HT1080 (cell line): ENCODE measurements at regions not wholly inside any gene's neighbourhood (a gene's known extent, or its start where the extent isn't known, plus 50 kb on each side); places are given as distances from the start of the nearest gene placed in this dataset.
A peak's percentile ranks its signal among the peaks of the same experiment; 100 is the strongest.

Source experiments
- DNase-seq: peaks from one replicate; pipeline ENCODE4 v3.0.0-alpha.2; 2015; ENCODE audit warnings: low read depth

- no peak for DNase-seq
Observed at GRCh38 chr5:28082610-28083009, 1044.2 kb upstream of the CDH9 start.

DNA sequence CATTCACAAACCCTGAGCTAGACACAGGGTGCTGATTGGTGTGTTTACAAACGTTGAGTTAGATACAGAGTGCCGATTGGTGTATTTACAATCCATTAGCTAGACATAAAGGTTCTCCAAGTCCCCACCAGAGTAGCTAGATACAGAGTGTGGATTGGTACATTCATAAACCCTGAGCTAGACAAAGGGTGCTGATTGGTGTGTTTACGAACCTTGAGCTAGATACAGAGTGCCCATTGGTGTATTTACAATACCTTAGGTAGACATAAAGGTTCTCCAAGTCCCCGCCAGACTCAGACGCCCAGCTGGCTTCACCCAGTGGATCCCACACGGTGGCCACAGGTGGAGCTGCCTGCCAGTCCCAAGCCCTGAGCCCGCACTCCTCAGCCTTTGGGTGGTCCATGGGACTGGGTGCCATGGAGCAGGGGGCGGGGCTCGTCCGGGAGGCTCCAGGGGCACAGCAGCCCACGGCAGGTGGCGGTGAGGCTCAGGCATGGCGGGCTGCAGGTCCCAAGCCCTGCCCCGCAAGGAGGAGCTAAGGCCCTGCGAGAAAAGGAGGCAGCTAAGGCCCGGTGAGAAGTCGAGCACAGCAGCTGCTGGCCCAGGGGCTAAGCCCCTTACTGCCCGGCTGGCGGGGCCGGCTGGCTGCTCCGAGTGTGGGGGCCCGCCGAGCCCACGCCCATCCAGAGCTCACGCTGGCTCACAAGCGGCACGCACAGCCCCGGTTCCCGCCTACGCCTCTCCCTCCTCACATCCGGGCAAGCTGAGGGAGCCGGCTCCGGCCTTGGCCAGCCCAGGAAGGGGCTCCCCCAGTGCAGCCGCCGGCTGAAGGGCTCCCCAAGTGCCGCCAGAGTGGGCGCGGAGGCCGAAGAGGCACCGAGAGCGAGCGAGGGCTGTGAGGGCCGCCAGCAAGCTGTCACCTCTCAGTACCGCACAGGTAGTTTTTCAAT lies 1039.2 kb upstream of the CDH9 start:
- no peak for DNase-seq

DNA sequence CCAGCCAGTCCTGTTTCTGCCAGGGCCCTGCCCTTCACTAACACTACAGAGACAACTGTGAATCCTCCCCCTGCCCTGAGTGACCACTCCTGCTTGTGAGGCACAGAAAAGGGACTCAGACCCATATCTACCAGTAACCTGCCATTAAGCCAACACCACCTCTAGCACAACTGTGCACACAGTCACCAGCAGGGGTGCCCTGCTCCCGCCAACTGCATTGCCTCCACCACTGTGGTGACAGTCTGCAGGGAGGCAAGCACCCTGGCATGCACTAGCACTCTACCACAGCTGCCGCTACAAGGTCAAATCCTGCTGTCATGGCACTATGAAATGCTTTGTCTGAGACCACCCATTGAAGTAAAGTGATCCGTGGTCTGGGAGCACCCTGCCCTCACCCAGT lies 1028.5 kb upstream of the CDH9 start:
- peak; percentile 13 for DNase-seq

DNA sequence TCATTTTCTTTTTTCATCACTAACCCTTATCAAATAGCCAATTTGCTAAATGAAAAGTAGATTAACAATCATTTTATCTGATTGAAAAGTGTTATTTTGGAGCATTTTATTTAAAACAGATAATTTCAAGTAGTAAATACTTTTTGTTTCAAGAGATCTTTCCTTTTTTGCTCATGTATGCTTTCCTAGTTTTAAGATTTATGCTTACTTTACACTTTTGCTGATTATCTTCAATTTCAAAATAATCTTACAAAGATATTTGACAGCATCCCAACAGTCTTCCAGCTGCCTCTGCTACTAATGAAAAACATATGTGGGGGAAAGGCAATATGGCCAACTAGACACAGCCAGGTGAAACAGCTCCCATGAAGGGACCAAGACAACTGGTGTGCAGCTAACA lies 1027.3 kb upstream of the CDH9 start:
- DNase-seq, result no peak

DNA sequence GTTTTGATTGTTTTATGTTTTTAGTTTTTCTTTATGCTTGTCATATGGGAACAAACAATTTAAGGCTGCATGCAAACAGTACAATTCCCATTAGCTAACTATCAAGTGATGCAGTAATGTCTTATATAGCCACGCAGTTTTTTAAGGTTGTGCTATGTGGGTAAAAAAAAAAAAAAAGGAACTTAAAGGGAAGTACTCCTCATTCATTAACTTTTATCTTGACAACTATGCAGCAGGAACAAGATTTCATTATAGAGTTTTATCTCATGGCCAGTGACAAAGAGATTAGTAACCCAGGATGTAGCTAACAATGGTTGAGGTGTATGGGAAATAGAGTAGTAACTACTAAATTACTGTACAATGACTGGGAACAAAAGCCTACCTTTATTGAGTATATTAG lies 1008.2 kb upstream of the CDH9 start:
- peak; percentile 34 for DNase-seq

DNA sequence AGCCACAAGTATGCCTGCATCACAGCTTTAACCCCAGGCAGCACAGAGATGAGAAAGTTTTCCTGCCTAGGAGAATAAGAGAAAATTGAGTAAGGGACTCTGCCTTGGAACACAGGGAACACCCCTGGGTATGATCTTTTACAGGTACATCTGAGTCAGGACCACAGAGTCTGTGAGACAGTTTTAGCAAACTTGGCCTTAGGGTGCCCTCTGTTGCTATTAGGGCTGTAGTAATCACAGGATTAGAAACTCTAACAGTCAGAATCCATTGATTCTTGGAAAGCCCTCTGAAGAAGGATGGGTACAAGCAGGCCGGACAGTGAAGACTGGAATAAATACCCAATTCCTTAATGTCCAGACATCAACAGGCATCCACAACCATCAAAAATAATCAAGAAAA lies 989.5 kb upstream of the CDH9 start:
- no peak for DNase-seq

GRCh38 chr5:28017178-28017577 lies 978.8 kb upstream of the CDH9 start:
- DNase-seq, result no peak

- DNase-seq, result peak; percentile 41
Observed at GRCh38 chr5:28014779-28015178, 976.4 kb upstream of the CDH9 start.

DNA sequence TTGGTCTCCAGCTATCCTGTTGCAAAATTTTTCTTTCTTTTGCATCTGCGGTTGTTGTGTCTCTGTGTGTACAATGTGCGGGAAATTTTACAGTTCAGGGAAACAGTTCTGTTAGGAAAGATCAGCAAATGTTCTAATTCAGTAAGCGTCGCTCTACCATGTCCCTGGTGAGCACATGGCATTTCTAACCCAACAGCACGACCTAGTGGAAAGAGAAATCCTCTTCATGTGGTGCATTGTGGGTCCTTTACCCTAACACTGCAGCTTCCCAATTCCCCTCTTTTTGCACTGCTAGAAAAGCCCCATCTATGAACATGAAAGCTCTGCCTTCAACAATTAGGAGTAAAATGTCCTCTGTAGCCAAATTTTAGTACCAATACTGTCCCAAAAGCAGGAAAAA lies 974.2 kb upstream of the CDH9 start:
- peak; percentile 60 for DNase-seq

DNA sequence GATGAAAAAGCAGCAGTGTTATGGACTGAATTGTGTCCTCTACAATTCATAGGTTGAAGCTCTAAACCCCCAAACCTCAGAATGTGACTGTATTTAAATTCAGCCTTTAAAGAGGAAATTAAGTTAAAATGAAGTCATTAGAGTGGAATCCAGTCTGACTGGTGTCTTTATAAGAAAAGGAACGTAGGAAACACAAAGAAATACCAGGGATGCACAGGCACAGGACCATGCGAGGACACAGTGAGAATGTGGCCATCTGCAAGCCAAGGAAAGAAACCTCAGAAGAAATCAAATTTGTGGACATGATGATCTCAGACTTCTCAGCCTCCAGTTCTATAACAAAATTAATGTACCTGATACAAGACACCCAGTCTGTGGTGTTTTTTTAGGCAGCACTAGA lies 971.2 kb upstream of the CDH9 start:
- DNase-seq, result no peak

GRCh38 chr5:27996665-27997064 lies 958.3 kb upstream of the CDH9 start:
- no peak for DNase-seq

DNA sequence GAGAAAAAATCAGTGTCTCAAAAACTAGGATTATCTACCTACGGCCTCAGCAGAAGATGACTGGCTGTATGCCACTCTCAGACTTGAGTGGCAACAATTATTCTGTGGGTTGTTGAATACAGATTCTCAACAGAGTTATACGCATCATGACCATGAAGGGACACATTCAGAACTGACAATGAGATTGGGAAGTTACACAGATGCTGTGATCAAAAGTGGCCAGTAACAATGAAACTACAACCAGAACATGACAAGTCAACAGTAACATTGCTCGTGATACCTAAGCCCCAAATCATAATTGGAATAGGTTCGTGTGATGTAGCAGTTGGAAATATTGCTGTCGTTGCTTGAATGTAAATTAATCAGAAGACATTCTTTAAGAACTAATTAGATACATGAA lies 957.5 kb upstream of the CDH9 start:
- DNase-seq, result no peak

- no peak for DNase-seq
Observed at GRCh38 chr5:27978322-27978721, 939.9 kb upstream of the CDH9 start.

DNA sequence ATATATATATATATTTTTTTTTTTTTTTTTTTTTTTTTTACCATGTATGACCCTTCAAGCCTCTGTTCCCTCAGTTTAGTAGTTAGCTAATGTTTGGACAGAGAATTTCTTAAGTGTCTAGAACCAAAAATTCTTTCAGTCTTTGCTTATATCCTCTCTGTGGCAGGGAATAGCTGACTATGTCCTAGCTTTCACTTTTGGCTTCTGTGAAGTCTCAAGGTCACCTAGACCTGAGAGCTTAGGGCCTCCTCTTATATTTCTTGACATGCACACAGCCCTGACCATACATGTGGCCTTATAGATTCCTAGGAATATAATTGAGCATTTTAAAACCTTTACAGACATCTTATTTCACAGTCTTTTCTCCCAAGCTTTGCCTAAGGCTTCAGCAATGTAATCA lies 930.8 kb upstream of the CDH9 start:
- no peak for DNase-seq

- no peak for DNase-seq
Observed at GRCh38 chr5:27963050-27963783, 924.8 kb upstream of the CDH9 start.

DNA sequence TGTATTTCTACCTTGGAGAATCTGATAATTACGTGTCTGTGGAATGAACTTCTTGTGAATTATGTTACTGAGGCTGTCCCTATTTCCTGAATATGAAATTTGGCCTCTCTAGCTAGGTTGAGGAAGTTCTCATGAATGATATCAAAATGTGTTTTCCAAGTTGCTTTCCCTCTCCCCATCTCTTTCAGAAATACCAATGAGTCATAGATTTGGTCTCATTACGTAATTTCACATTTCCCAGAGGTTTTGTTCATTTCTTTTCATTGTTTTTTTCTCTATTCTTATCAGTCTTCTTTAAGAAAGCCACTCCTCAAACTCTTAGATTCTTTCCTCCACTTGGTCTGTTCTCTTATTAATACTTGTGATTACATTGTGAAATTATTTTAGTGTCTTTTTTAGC lies 923.8 kb upstream of the CDH9 start:
- DNase-seq, result peak; percentile 51

DNA sequence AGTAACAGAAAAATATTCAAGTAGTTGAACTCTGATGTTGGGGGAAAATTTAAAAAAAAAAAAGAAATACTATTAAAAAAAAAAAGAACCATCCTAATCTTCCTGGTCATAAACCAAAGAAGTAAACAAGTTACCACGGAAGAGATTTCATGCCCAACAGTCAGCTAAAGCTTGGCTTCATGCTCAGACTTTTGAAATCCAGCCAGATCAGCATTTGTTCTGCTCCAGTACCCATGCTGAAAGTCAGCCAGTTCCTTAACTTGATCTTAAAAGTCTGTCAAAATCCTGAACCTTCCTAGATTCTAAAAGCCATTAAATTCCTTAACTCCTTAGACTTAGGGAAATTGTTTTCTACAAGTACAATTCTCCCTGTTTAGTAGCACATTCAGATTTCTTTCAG lies 908.7 kb upstream of the CDH9 start:
- DNase-seq, result no peak

GRCh38 chr5:27944471-27944870 lies 906.1 kb upstream of the CDH9 start:
- DNase-seq, result peak; percentile 50

DNA sequence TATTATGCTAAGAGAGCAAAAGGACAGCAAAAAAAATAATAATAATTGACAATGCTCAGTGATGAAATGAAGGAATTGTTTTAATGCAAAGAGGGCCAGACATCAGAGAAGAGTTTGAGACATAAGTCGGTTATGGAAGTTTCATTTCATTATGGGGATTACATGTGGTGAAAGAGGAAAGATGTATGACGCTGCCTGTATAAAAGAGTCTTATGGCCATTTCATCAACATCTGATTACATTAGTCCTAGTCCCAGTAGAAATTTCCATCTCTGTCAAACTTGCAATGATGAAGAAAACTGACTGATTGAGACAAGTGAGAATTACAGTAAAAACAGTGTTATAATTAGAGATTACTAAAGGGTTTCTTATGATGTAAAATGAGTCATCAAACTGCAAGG lies 900.6 kb upstream of the CDH9 start:
- no peak for DNase-seq

DNA sequence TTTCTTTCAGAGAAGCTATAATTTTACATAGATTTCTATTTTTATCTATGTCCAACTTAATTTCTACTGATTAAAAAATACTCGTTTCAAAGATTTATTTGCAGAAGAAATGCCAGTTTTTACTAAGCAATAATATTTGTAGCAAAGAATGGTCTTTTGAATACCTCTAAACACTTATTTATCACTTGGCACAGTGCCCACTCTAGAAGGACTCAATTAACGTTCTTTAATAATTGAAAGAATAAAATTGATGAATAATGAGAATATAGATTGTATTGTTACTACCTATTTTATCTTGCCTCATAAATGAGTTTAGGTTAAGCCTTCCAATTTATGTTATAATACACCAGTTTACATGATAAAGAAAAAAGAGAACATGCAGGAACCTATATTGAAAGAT lies 889.7 kb upstream of the CDH9 start:
- no peak for DNase-seq

DNA sequence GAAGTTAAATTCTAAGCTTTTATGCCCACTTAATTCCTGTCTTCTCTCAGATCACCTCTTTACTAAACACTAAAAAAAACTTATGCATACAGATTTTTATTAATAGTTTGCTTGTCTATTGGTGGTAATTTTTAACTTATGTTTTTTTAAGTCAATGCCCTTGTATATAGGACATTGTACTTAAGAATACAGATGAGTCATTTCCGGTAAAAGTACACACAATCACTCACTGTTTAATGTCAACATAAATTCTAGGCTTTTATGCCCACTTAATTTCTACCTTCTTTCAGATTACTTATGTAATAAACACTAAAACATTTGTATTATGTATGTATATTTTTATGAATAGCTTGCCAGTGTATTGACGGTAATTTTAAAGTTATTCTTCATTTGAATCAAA lies 872.8 kb upstream of the CDH9 start:
- peak; percentile 56 for DNase-seq

GRCh38 chr5:27908341-27908740 lies 870.0 kb upstream of the CDH9 start:
- DNase-seq, result no peak
